RWPE1 (cell line): ENCODE measurements at regions not wholly inside any gene's neighbourhood (a gene's known extent, or its start where the extent isn't known, plus 50 kb on each side); places are given as distances from the start of the nearest gene placed in this dataset.
"Not testable (repeated sequence)": the region's sequence is repeated elsewhere in the genome, so short reads cannot be mapped to it uniquely, and the experiment has no call there.

Experiments
- CTCF ChIA-PET: fragments of 350-600 bp; sonication (Branson Sonifier 250); formaldehyde crosslinking; extraction: SDS; loops from one replicate; lab custom pipeline; 2021; lab: Yijun Ruan, JAX
- POLR2A ChIA-PET: fragments of 400-600 bp; formaldehyde crosslinking; extraction: SDS; loops from one replicate; lab custom pipeline; 2020; ENCODE audit warnings: antibody characterized with exemption; ENCODE audit not compliant: low non-redundant PET; lab: Yijun Ruan, JAX
- DNase-seq: peaks from one replicate; pipeline ENCODE4 v3.0.0; 2012; ENCODE audit warnings: low spot score
- H3K27ac ChIP-seq: fragments of 450-650 bp; 2 replicates; pipeline ENCODE4 v1.5.1; 2017
- CTCF ChIP-seq: fragments of 450-650 bp; conservative IDR thresholded peaks from 2 replicates; pipeline ENCODE4 v1.5.1; 2017; ENCODE audit warnings: low read depth, mild to moderate bottlenecking

- H3K27ac ChIP-seq: no peak overlapping the region
- ChIA-PET POLR2A (no interaction called here), CTCF (interaction anchor here (0.6 kb wide), 1 partner anchor 64 kb away, joined by 3 read pairs; no protein-coding TSS in a partner anchor)
- TF ChIP-seq CTCF: no peak
- DNase-seq: no peak
Observed at GRCh38 chr16:31676731-31677130, 149.0 kb downstream of the AHSP start.

GRCh38 chr16:31678649-31679325 lies 151.1 kb downstream of the AHSP start:
- TF ChIP-seq CTCF: no peak
- H3K27ac ChIP-seq: no peak overlapping the region
- DNase-seq: no peak
- CTCF ChIA-PET: no interaction called here
- POLR2A ChIA-PET: no interaction called here

- DNase-seq, CTCF ChIA-PET, H3K27ac ChIP-seq, POLR2A ChIA-PET: not testable (repeated sequence)
Observed at GRCh38 chr16:31689331-31689730, 161.6 kb downstream of the AHSP start.

- DNase-seq, POLR2A ChIA-PET, CTCF ChIA-PET, H3K27ac ChIP-seq: not testable (repeated sequence)
Observed at GRCh38 chr16:31692338-31692737, 164.6 kb downstream of the AHSP start.

GRCh38 chr16:31693733-31694132 lies 166.0 kb downstream of the AHSP start:
- ChIA-PET POLR2A (no interaction called here), CTCF (interaction anchor here (0.6 kb wide), 1 partner anchor 496 kb away, joined by 3 read pairs; no protein-coding TSS in a partner anchor)
- H3K27ac ChIP-seq: no peak overlapping the region
- no peak for TF ChIP-seq CTCF
- no peak for DNase-seq

- ChIA-PET CTCF (no interaction called here), POLR2A (no interaction called here)
- no peak overlapping the region for H3K27ac ChIP-seq
- no peak for DNase-seq
- TF ChIP-seq CTCF: no peak
Observed at GRCh38 chr16:31694461-31694860, 166.8 kb downstream of the AHSP start.

- ChIA-PET POLR2A (no interaction called here), CTCF (interaction anchor here (0.6 kb wide), 1 partner anchor 52 kb away, joined by 3 read pairs; no protein-coding TSS in a partner anchor)
- no peak overlapping the region for H3K27ac ChIP-seq
- DNase-seq: no peak
- TF ChIP-seq CTCF: no peak
Observed at GRCh38 chr16:31695667-31696066, 168.0 kb downstream of the AHSP start.
